HUDEP-2 (cell line): ENCODE measurements at regions not wholly inside any gene's neighbourhood (a gene's known extent, or its start where the extent isn't known, plus 50 kb on each side); places are given as distances from the start of the nearest gene placed in this dataset.
"Not testable (repeated sequence)": the region's sequence is repeated elsewhere in the genome, so short reads cannot be mapped to it uniquely, and the experiment has no call there.

Experiments used
- DNase-seq, 76 experiments: peaks; one replicate each; lab custom pipeline; 2025; ENCODE audit not compliant: unreplicated experiment in 76 of 76; lab: John Stamatoyannopoulos, UW

DNA sequence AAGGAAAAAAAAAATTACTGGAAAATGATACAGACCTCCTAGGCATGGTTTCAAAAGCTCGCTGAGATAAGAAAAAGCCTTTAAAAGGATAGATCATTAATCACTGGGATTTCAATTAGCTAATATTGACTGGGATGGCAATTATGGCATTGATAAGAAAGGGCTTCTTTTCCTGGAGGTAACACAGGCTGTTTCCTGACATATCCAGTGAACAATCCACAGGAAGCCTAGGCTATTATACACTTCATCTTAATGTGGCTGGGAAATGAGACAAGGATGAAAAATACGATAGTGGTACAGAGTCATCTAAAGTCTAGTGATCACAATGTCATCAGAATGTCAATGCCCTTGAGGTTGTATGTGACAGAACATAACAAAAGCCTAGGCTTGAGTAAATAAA is 1579.3 kb downstream of the C4orf33 start:
- DNase-seq = no peak

GRCh38 chr4:130689181-130689580 is 1593.2 kb downstream of the C4orf33 start:
- DNase-seq = no peak

DNA sequence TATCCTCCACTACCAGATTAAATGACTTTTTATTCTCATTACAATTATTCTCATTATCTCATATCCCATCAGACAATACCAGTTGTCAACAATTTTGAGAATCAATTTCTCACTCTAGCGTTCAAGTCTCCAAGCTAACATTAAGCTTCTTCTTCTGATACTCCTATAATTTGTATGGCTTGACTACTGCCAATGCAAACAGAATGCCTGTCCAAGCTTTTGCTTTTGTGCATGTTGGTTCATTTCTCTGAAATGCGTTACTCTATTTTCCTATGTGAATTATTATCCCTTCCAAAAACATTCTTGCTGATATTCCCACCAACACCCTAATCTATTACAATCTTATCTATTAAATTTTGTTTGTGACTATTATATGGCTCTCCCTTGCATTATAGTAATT is 1602.3 kb downstream of the C4orf33 start:
- DNase-seq = no peak

DNA sequence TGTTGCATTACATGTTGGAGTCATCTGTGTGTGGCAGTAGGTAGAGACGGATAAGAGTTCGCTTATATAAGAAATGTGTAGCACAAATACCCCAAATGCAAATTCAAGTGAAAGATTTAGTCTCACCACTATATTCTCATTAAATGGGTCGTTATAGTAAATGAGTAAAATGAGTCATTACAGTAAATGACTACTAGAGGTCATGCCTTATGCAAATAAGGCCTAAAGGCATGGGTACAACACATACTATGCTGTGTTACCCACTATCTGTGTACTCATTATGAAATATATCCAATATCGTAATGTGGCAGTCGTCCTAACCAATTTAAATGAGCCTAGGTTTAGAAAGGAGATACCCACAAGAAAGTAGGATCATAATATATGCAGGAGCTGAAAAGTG is 1603.1 kb downstream of the C4orf33 start:
- no peak for DNase-seq

- no peak for DNase-seq
Observed at GRCh38 chr4:130703211-130703935, 1607.4 kb downstream of the C4orf33 start.

- DNase-seq = no peak
Observed at GRCh38 chr4:130705023-130705422, 1609.1 kb downstream of the C4orf33 start.

GRCh38 chr4:130712038-130712437 is 1616.1 kb downstream of the C4orf33 start:
- DNase-seq = no peak

DNA sequence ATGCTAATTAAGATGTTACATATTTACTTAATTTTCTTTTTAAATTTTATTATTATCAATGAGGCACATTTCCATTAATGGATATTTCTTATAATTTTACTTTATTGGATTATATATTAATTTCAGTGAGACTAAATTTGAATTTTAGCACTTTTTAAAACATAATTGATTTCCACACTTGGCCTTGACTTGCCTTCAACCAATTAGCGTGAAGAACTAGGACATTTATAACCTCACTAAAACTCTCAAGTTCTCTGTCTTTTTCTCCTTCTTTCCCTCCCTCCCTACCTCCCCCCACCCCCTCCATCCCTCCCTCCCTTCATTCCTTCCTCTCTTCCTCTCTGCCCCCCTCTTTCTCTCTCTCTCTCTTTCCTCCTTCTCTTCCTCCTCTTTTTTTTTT is 1618.1 kb downstream of the C4orf33 start:
- no peak for DNase-seq

- DNase-seq = no peak
Observed at GRCh38 chr4:130722361-130722760, 1626.4 kb downstream of the C4orf33 start.

GRCh38 chr4:130736436-130737185 is 1640.7 kb downstream of the C4orf33 start:
- DNase-seq = no peak

DNA sequence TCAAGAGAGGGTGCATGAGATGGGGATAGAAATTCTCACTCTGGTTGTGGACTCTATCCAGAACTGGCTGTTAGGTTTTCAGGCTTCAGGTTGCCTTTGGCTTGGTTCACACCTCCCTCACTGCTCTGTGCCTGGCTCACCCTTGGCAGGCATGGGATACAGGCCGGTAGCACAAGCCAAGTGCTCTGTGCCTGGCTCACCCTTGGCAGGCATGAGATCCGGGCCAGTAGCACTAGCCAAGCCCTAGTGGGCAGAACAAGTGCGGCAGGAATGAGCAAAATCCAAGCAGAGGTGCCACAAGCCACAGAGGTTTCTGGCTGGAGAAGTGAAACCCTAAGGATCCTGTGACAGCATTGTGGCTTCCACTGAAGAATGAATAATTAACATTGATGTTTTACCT is 1642.3 kb downstream of the C4orf33 start:
- DNase-seq = no peak

GRCh38 chr4:130747842-130748241 is 1651.9 kb downstream of the C4orf33 start:
- DNase-seq = no peak

DNA sequence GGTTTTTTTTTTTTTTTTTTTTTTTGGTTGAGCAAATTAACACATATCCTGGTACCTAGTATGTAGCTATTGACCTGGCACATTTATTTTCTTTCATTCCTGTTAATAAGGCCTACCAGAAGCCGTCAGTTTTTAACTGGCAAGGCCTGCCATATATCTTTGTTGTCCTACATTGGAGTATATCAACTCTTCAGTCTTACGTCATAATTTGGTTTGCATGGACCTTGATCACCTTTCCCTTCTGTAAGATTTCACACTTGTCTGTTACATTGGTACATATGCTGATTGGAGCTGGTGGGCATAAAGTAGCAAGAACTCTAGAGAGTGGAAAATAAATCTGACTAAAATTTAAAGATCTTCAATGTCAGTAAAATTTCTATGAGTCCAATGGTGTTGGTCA is 1658.0 kb downstream of the C4orf33 start:
- no peak for DNase-seq

GRCh38 chr4:130760246-130760645 is 1664.3 kb downstream of the C4orf33 start:
- no peak for DNase-seq

- not testable (repeated sequence) for DNase-seq
Observed at GRCh38 chr4:130767384-130767783, 1671.4 kb downstream of the C4orf33 start.

- DNase-seq = not testable (repeated sequence)
Observed at GRCh38 chr4:130772966-130773365, 1677.0 kb downstream of the C4orf33 start.

DNA sequence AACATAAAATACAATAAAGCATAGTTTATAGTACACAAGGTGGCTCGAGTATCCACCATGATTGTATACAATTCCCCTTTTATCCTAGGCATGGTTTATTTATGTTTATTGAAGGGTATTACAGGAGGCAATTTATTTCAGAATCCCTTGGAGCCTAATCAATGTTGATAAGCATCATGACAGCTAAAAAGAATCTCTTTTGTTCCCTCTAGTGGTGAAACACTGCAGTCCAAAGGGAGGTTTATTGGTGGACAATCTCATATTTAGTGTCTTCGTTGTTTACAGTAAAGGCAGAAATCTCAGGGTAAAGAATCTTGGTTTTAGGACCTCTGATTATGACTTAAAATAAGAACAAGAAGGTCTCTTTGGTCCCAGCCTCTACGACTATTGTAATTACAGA is 1712.5 kb downstream of the C4orf33 start:
- peak in 1 of 76 experiments; percentile 1 for DNase-seq

GRCh38 chr4:130812117-130812765 is 1716.3 kb downstream of the C4orf33 start:
- no peak for DNase-seq

- DNase-seq = no peak
Observed at GRCh38 chr4:130814896-130815295, 1718.9 kb downstream of the C4orf33 start.

GRCh38 chr4:130820448-130820847 is 1724.5 kb downstream of the C4orf33 start:
- DNase-seq = no peak

- no peak for DNase-seq
Observed at GRCh38 chr4:130825284-130825683, 1729.3 kb downstream of the C4orf33 start.
